DMS153 (cell line): ENCODE measurements at regions not wholly inside any gene's neighbourhood (a gene's known extent, or its start where the extent isn't known, plus 50 kb on each side); places are given as distances from the start of the nearest gene placed in this dataset.
"Not testable (repeated sequence)": the region's sequence is repeated elsewhere in the genome, so short reads cannot be mapped to it uniquely, and the experiment has no call there.

Source experiments
- DNase-seq: peaks from one replicate; lab custom pipeline; 2025; lab: John Stamatoyannopoulos, UW

GRCh38 chr7:82624965-82625364 is 181.4 kb upstream of the CACNA2D1 start:
- DNase-seq, result no peak

DNA sequence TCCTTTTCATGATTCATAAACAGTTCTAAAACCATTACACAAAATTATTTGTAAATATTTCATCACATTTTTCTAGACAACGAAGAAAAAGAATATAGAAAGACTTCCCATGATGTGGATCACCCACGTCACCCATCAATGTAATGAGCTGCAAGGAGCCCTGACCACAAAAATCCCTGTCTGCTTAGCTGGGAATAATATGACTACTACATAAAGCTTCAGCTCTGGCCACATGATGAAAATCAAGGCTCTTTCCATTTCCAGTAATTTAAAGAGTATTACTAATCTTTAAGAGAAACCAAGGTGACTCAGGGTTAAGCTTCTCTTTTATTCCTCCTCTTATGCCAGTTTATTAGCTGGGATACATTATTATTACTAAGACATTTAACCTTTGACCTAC is 180.8 kb upstream of the CACNA2D1 start:
- DNase-seq, result no peak

DNA sequence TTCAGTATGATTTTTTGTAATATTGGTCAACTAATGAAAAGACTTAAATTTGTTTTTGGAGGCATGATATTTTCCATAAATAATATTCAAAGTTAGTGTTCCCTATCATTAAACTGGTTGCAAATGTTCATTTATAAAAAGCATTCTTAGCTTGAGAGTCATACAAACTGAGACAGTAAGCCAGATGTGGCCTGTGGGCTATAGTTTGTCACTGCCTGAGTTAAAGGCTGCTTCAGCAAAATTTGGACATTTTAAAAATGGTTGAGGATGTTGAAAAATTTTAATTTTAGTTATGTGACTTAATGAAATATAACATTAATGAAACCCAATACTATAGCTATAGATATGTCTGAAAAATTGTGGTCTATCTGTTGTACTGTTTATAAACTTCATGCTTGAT is 180.2 kb upstream of the CACNA2D1 start:
- no peak for DNase-seq

DNA sequence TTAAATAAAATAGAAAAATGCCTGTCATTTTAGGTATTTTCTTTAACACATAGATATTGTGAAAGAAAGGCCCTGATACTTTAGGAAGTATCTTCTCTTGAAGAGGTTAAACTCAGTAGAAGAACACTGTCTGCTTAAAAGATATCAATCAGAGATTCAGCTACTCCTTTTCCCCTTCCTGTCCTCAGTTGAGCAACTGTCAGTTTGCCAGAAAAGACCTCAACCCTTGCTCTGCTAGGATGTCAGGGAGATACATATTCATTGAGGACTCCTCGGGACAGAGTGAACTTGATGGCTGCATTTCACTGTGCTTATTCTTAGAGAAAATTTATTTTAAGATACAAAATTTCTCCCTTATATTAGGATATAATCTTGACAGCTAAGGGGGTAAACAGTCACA is 173.6 kb upstream of the CACNA2D1 start:
- no peak for DNase-seq

- DNase-seq, result no peak
Measured at GRCh38 chr7:82616059-82616728, 172.6 kb upstream of the CACNA2D1 start.

DNA sequence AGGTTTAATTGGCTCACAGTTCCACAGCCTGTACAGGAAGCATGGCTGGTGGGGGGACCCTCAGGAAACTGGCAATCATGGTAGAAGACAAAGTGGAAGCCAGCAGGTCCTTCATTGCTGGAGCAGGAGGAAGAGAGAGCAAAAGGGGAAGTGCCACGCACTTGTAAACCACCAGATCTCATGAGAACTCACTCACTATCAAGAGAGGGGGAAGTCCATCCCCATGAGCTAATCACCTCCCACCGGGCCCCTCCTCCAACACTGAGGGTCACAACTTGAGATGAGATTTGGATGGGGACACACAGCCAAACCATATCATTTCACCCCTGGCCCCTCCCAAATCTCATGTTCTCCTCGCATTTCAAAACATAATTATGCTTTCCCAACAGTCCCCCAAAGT is 171.9 kb upstream of the CACNA2D1 start:
- DNase-seq, result no peak

DNA sequence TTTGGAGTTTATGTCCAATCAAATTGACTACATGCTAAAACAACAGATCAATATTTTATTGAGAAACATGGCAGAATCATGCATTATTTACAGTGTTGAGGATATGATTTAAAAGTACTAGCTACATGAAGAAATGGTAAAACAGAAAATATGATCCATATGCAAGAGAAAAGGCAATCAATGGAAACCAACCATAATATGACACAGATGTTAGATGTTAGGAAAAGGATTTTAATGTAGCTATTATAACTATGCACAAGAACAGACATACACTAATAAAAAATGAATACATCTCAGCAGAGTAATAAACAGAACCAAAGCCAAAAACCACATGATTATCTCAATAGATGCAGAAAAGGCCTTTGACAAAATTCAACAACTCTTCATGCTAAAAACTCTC is 166.2 kb upstream of the CACNA2D1 start:
- no peak for DNase-seq

DNA sequence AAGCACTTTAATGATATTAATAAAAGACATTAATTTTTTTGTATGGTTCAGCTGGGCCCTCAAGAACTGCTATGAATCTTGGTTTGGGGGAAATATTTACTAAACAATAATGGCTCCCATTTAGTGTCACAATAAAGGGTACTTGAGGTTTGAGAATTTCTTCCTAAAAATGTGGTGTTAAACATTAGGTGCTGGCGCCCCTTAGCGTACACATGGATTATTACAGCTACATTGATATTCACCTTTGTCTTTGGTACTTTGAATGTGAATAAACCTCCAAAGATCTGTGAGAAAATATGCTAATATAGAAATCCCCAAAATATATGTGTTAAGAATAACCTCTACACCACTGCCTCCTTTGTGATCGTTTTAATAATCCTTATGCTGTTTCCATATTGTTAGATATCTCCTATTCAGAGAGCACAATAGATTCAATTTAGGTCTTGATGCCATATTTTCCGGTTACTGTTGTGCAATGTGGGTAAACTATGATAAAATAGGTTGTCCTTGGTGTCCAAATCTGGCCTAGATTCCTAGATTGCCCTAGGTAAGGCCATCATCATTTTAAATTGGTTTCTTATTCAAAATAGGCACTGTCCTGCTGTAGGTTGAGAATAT is 161.8 kb upstream of the CACNA2D1 start:
- DNase-seq, result peak; percentile 11

DNA sequence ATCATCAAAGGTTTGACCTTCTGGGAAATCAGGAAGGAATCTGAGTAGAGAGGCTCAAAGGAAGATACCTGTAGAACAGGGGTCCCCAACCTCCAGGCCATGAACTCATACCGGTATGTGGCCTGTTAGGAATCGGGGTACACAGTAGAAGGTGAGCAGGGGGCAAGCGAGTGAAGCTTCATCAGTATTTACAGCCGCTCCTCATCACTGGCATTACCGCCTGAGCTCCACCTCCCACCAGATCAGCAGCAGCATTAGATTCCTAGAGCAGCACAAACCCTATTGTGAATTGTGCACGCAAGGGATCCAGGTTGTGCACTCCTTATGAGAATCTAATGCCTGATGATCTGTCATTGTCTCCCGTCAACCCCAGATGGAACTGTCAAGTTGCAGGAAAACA is 158.5 kb upstream of the CACNA2D1 start:
- no peak for DNase-seq

DNA sequence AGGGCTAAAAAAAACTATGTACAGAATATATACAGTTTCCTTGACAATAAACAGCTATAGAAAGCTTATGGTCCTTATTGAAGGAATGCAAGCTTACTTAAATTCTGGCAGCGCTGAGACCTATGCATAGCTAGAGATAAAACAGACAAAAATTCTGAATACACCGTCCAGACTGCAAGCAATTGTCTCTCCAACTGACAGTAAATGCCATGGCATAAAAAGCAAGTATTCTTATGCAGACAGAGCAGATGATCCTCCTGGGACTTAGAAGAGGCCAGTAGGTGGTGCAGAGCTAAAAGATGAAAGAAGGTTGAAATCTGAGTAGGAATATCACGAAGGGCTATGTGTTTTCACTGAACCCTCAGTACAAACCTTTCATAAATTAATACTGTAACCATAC is 157.0 kb upstream of the CACNA2D1 start:
- DNase-seq, result no peak

DNA sequence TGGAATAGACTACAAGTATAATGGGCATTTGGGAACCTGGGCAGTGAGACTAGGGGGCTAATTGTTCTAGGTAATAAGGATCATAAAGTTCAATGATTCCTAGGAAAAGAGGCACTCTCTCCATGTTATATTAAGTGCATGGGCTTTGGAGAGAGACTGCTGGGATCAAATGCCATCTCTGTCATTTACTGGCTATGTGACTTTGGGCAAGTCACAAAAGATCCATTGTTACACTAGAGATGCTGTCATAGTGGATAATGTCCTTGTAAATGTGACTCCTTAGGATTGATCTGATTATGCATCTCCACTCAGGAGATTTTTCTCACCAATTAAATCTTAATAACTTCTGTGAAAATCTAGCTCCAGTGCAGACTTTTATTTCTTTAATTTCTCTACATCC is 156.3 kb upstream of the CACNA2D1 start:
- no peak for DNase-seq

- no peak for DNase-seq
Measured at GRCh38 chr7:82598958-82599357, 155.4 kb upstream of the CACNA2D1 start.

DNA sequence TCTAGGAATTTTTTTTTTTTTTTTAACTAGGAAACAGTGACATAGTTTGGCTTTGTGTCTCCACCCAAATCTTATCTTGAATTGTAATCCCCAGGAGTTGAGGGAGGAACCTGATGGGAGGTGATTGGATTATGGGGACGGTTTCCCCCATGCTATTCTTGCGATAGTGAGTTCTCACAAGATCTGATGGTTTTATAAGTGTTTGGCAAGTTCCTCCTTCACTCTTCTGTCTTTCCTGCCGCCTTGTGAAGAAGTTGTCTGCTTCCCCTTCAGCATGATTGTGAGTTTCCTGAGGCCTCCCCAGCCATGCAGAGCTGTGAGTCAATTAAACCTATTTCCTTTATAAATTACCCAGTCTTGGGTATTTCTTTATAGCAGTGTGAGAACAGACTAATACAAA is 152.2 kb upstream of the CACNA2D1 start:
- not testable (repeated sequence) for DNase-seq

DNA sequence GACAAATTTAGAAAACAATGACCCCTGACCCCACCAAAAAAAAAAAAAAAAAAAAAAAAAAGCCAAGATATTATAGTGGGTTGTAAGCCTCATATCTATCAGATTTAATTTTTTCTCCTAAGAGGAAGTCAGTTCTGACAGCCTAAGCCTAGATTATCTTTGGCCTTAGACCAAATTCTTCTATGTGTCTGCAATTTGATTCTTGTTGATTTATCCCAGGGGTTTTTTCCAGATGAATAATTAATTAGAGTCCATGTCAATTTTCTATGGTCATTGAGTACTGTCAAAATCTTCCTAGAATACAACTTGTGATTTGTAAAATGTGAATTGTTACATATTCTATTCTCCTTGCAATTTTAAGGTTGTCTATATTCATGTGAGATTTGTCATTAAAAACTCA is 151.6 kb upstream of the CACNA2D1 start:
- DNase-seq, result peak; percentile 21

DNA sequence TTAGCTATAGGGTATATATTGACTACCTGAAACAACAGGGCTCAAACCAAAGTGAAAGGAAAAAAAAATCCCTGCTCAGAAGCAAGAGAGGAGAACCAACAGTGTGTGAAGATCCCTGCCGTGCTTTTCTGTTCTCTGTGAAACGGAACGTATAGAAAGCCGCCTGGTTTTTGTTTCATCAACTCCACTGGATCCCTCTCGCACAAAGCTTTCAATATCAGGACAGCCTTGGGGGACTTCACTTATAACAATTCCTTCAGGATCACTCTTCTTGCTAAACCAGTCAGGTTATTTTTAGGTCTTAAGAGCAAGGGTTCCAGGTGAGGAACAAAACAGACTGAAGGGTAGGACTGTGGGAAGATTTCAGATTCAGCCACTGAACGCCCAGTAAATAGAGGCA is 151.1 kb upstream of the CACNA2D1 start:
- DNase-seq, result peak; percentile 37

GRCh38 chr7:82593780-82594179 is 150.2 kb upstream of the CACNA2D1 start:
- DNase-seq, result peak; percentile 77

GRCh38 chr7:82592416-82592815 is 148.8 kb upstream of the CACNA2D1 start:
- DNase-seq, result no peak

DNA sequence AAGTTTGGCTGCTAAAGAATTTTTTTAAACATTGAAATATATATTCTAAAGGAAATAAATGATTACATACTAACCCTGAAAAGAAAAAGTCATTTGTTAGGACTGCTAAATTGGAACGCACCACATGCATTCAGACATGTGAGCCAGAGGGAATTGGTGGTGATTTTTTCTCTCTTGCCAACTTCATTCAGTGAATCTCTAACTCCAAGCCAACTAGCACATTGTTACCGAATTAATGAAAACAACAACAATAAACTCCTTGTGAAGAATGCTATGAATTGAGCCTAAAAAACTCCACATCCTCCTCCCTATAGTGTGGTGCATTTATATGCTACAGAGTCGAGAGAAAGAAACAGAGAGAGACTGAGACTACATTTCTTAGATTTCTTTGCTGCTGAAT is 135.5 kb upstream of the CACNA2D1 start:
- DNase-seq, result no peak

- DNase-seq, result no peak
Measured at GRCh38 chr7:82578430-82578829, 134.9 kb upstream of the CACNA2D1 start.

DNA sequence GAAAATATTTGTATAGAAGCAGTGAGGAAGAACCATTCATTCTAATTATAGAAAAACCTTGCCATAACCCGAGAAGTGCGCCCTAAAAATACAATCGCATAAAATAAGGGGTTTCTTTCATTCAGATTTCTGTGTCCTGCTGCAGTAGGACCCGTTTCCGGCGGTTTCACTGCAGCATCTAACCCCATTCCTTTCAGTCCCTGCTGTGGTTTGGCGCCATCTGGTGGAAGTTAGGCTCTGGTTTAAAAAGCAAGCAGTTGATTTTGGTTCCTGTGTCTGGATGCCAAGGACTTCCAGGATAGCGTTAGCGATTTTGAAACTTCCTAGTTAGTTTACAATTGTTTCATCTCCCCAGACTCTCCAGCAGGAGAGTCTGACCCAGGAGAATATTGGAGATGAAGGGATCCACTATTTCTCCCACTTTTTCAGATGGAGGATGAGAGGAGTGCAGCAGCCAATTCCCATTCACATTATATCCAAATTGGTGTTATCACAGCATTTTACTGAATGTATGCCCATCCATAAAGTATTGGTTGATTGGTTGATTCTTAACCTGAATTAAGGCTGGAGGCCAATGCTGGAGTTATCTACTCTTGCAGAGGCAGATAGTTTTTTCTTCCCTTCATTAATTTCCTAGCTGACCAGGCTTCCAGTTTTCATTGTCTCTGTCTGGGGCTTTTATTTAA is 128.8 kb upstream of the CACNA2D1 start:
- DNase-seq, result peak; percentile 70

DNA sequence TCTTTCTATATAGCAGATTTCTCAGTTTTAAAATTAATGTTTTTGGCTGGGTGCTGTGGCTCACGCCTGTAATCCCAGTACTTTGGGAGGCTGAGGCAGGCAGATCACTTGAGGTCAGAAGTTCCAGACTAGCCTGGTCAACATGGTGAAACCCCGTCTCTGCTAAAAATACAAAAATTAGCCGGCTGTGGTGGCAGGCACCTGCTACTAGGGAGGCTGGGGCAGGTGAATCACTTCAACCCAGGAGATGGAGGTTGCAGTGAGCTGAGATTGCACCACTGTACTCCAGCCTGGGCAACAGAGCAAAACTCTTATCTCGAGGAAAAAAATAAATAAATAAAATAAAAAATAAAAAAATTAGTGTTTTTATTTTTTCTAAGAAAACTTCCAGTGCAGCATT is 127.5 kb upstream of the CACNA2D1 start:
- not testable (repeated sequence) for DNase-seq

GRCh38 chr7:82567841-82568240 is 124.3 kb upstream of the CACNA2D1 start:
- DNase-seq, result no peak

GRCh38 chr7:82567356-82567755 is 123.8 kb upstream of the CACNA2D1 start:
- DNase-seq, result no peak

GRCh38 chr7:82566752-82567151 is 123.2 kb upstream of the CACNA2D1 start:
- no peak for DNase-seq
